Endothelial cell of umbilical vein (primary cell): ENCODE measurements at regions not wholly inside any gene's neighbourhood (a gene's known extent, or its start where the extent isn't known, plus 50 kb on each side); places are given as distances from the start of the nearest gene placed in this dataset.

Experiments used
- BruUV-seq: library from RNA; stranded (reverse); fragments of 400-500 nt; replicated peaks from 2 replicates; lab custom pipeline; 2021; lab: Mats Ljungman, UMichigan
- CTCF ChIA-PET: fragments of 300-600, 350-600 bp; sonication (Branson Sonifier 250); formaldehyde crosslinking; loops from one replicate; lab custom pipeline; 2021; ENCODE audit warnings: antibody characterized with exemption, inconsistent platforms; lab: Charles Lee
- POLR2A ChIA-PET: fragments of 300-600, 350-600 bp; sonication (Branson Sonifier 250); formaldehyde crosslinking; loops from one replicate; lab custom pipeline; 2021; ENCODE audit warnings: antibody characterized with exemption, inconsistent platforms; lab: Charles Lee
- DNase-seq: peaks from one replicate; pipeline ENCODE4 v3.0.0-alpha.2; 2011; ENCODE audit warnings: low read depth, low spot score
- FAIRE-seq: peaks from 2 replicates; lab custom pipeline; 2011; peaks lifted over from hg19 to GRCh38; lab: Jason Lieb, UNC
- H2AFZ ChIP-seq: 2 replicates; pipeline ENCODE4 v1.6.0; 2012; ENCODE audit warnings: low read depth, low read length, control low read depth, inconsistent platforms
- H3K27ac ChIP-seq: 2 replicates; pipeline ENCODE4 v1.5.1; 2011; ENCODE audit warnings: low read depth, mild to moderate bottlenecking, control low read depth, low read length, moderate library complexity; ENCODE audit not compliant: insufficient read depth
- H3K27me3 ChIP-seq, 2 experiments: 2 replicates each; pipeline versions ENCODE4 v1.6.0 to v1.6.1; 2011; ENCODE audit warnings: low read length in 2 of 2, mixed read lengths in 1 of 2; ENCODE audit not compliant: control insufficient read depth in 2 of 2, insufficient read depth in 2 of 2
- H3K36me3 ChIP-seq, 2 experiments: 2 replicates in 1 of 2; 3 replicates in 1 of 2; pipeline ENCODE4 v1.5.1; 2011; ENCODE audit warnings: low read length in 2 of 2, mild to moderate bottlenecking in 1 of 2, moderate library complexity in 1 of 2; ENCODE audit not compliant: control insufficient read depth in 2 of 2, insufficient read depth in 2 of 2; ENCODE audit errors: extremely low read depth in 1 of 2
- H3K4me1 ChIP-seq: 3 replicates; pipeline ENCODE4 v1.5.1; 2011; ENCODE audit warnings: mild to moderate bottlenecking, low read length; ENCODE audit not compliant: control insufficient read depth, insufficient read depth; ENCODE audit errors: extremely low read depth
- H3K4me2 ChIP-seq: 2 replicates; pipeline ENCODE4 v1.6.1; 2011; ENCODE audit warnings: low read length, control low read depth, mixed read lengths; ENCODE audit not compliant: insufficient read depth
- H3K4me3 ChIP-seq, 3 experiments: fragments of 200-600 bp in 1 of 3; sonication (generic), shearing (Covaris generic) in 1 of 3; replicated peaks in 1 of 3; 2 replicates each; pipeline ENCODE4 v1.5.1; 2011 to 2016; ENCODE audit warnings: control low read depth in 3 of 3, low read length in 3 of 3, mild to moderate bottlenecking in 2 of 3, inconsistent platforms in 1 of 3, low read depth in 1 of 3, moderate library complexity in 1 of 3; ENCODE audit not compliant: insufficient read depth in 1 of 3
- H3K79me2 ChIP-seq: 2 replicates; pipeline ENCODE4 v1.6.0; 2012; ENCODE audit warnings: low read length, inconsistent platforms; ENCODE audit not compliant: control insufficient read depth, insufficient read depth
- H3K9ac ChIP-seq: replicated peaks from 2 replicates; pipeline ENCODE3; 2011; ENCODE audit warnings: low read length, control low read depth; ENCODE audit not compliant: insufficient read depth; ENCODE audit errors: extremely low read depth
- H3K9me1 ChIP-seq: replicated peaks from 3 replicates; pipeline ENCODE4 v1.6.0; 2011; ENCODE audit warnings: mild to moderate bottlenecking, low read length; ENCODE audit not compliant: control insufficient read depth, insufficient read depth; ENCODE audit errors: extremely low read depth
- H3K9me3 ChIP-seq: replicated peaks from 2 replicates; pipeline ENCODE4 v1.5.1; 2012; ENCODE audit warnings: low read length, inconsistent platforms; ENCODE audit not compliant: control insufficient read depth, insufficient read depth
- H4K20me1 ChIP-seq: replicated peaks from 2 replicates; pipeline ENCODE3; 2011; ENCODE audit warnings: mild to moderate bottlenecking, low read length; ENCODE audit not compliant: control insufficient read depth, insufficient read depth; ENCODE audit errors: extremely low read depth
- CTCF ChIP-seq, 2 donors: IDR thresholded peaks; 1 replicate in 1 of 2; 2 replicates in 1 of 2; pipeline ENCODE4 v1.5.1; 2011; ENCODE audit warnings: low read length in 2 of 2, mild to moderate bottlenecking in 2 of 2, moderate library complexity in 2 of 2, control low read depth in 1 of 2, inconsistent platforms in 1 of 2, low read depth in 1 of 2; ENCODE audit not compliant: insufficient read depth in 1 of 2; ENCODE audit errors: extremely low read depth in 1 of 2
- EZH2 ChIP-seq: IDR thresholded peaks from 2 replicates; pipeline ENCODE4 v1.6.1; 2012; ENCODE audit warnings: borderline replicate concordance, low read depth, mild to moderate bottlenecking, moderate library complexity, low read length, inconsistent platforms; ENCODE audit not compliant: severe bottlenecking
- FOS ChIP-seq: IDR thresholded peaks from 2 replicates; pipeline ENCODE4 v1.6.1; 2011; ENCODE audit warnings: mild to moderate bottlenecking, low read length, moderate library complexity, borderline replicate concordance; ENCODE audit not compliant: insufficient read depth
- GATA2 ChIP-seq: IDR thresholded peaks from 2 replicates; pipeline ENCODE4 v1.7.0; 2011; ENCODE audit warnings: low read depth, mild to moderate bottlenecking, moderate library complexity, mixed read lengths, low read length; ENCODE audit not compliant: insufficient read length, insufficient read depth
- JUN ChIP-seq: IDR thresholded peaks from 2 replicates; pipeline ENCODE4 v1.6.1; 2011; ENCODE audit warnings: borderline replicate concordance, low read depth; ENCODE audit not compliant: insufficient read length, insufficient read depth
- MAX ChIP-seq: IDR thresholded peaks from 2 replicates; pipeline ENCODE4 v1.6.1; 2011; ENCODE audit not compliant: insufficient read depth, insufficient read length
- MYC ChIP-seq: IDR thresholded peaks from one replicate; pipeline ENCODE4 v1.6.1; 2011; ENCODE audit warnings: mild to moderate bottlenecking, low read depth, low read length
- POLR2A ChIP-seq: IDR thresholded peaks from 2 replicates; pipeline ENCODE4 v1.6.1; 2012; ENCODE audit warnings: low read depth, mild to moderate bottlenecking, control low read depth, low read length
- POLR2AphosphoS5 ChIP-seq: IDR thresholded peaks from 2 replicates; pipeline ENCODE4 v1.6.1; 2012; ENCODE audit warnings: low read depth, mild to moderate bottlenecking, control low read depth, low read length, moderate library complexity; ENCODE audit not compliant: insufficient read depth
- dilution Hi-C: fragments of 300-500 bp; cut with MboI; formaldehyde crosslinking; loops from one replicate; pipeline ENCODE4 v1.15.0; 2019; ENCODE audit warnings: low sequenced_read_pairs; ENCODE audit not compliant: extremely low pct_ligation_motif_present
- intact Hi-C: fragments of 100-400 bp; cut with micrococcal nuclease; formaldehyde crosslinking; loops from one replicate; pipeline ENCODE4 v1.10.0; 2022

DNA sequence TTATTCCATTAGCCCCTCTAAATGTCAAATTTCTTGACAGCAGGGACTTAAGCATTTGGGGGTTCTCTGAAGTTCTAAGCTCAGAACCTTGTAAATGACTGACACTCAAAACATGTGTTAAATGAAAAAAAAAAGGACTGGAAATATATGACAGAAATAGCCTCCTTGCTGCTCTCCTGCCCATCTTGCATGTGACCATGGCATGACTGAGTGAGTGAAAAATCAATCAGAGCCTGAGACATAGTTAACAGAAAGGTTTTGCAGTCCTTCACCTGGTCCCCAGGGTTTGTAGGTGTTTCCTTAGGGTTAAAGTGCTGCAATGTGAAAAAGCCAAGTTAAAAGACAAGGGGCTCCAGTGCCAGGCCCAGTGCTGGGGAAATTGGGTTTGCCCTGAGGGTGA is 168.1 kb downstream of the ZBTB18 start:
- Histone ChIP-seq H2AFZ (no peak overlapping the region), H3K27ac (no peak overlapping the region), H3K79me2 (no peaks in the 10 kb centered on the region), H3K9me1 (no peaks in the 10 kb centered on the region), H4K20me1 (no peaks in the 10 kb centered on the region), H3K9me3 (no peaks in the 10 kb centered on the region), H3K9ac (no peak overlapping the region), H3K4me1 (peaks cover 6% of the 10 kb centered on the region), H3K27me3 (no peaks in the 10 kb centered on the region), H3K4me2 (no peak overlapping the region), H3K4me3 (no peak overlapping the region), H3K36me3 (no peaks in the 10 kb centered on the region)
- FAIRE-seq = no peak
- CTCF ChIA-PET = no interaction called here
- no peak for DNase-seq
- TF ChIP-seq EZH2 (no peak), POLR2AphosphoS5 (no peak), MYC (no peak), FOS (no peak), MAX (no peak), POLR2A (no peak), GATA2 (no peak), CTCF (IDR thresholded peaks at IDR 0.05; ENCODE audit: extremely low read depth in 1 of 2, insufficient read depth in 1 of 2, low read depth in 1 of 2, low read length in 2 of 2) (no peak), JUN (no peak)
- dilution Hi-C loops = no loop called here
- no TSS peak for BruUV-seq
- intact Hi-C loops = no loop called here
- POLR2A ChIA-PET = no interaction called here
